A549 (cell line): ENCODE measurements at regions not wholly inside any gene's neighbourhood (a gene's known extent, or its start where the extent isn't known, plus 50 kb on each side); places are given as distances from the start of the nearest gene placed in this dataset.

Experiments
- ATAC-seq, 2 experiments: fragments of 200-7000 bp in 1 of 2; fragments of >200 bp in 1 of 2; cut with Nextera tagmentation in 1 of 2; cut with Tn5 transposase in 1 of 2; 3 replicates each; pipeline versions ENCODE4 v1.8.0 to v1.9.1; 2018 to 2020; ENCODE audit warnings: mild to moderate bottlenecking in 1 of 2, moderate library complexity in 1 of 2
- CTCF ChIA-PET: fragments of 300-600 bp; sonication (Branson Sonifier 250); formaldehyde crosslinking; extraction: SDS; loops from one replicate; lab custom pipeline; 2021; ENCODE audit warnings: antibody characterized with exemption, inconsistent platforms; lab: Yijun Ruan, JAX
- POLR2A ChIA-PET: fragments of 350-600 bp; formaldehyde crosslinking; extraction: SDS; loops from one replicate; lab custom pipeline; 2021; ENCODE audit warnings: antibody characterized with exemption, inconsistent platforms; lab: Yijun Ruan, JAX
- DNase-seq, 2 experiments: peaks; one replicate each; pipeline versions ENCODE4 v3.0.0 to v3.0.0-alpha.2; 2011 to 2016; ENCODE audit warnings: low read depth in 1 of 2, low spot score in 1 of 2
- FAIRE-seq: peaks from 2 replicates; lab custom pipeline; 2011; peaks lifted over from hg19 to GRCh38; lab: Jason Lieb, UNC
- H3K27ac ChIP-seq, 2 experiments: fragments of >200 bp; sonication (Bioruptor Twin); formaldehyde crosslinking; 3 replicates each; pipeline ENCODE4 v1.5.1; 2016 to 2017
- H3K4me1 ChIP-seq: fragments of >200 bp; sonication (Bioruptor Twin); formaldehyde crosslinking; 3 replicates; pipeline ENCODE4 v1.6.1; 2016
- H3K4me2 ChIP-seq: fragments of >200 bp; sonication (Bioruptor Twin); formaldehyde crosslinking; 3 replicates; pipeline ENCODE4 v1.6.1; 2016
- H3K4me3 ChIP-seq: fragments of >200 bp; sonication (Bioruptor Twin); formaldehyde crosslinking; 3 replicates; pipeline ENCODE4 v1.5.1; 2016
- H3K9me3 ChIP-seq: fragments of >200 bp; sonication (Bioruptor Twin); formaldehyde crosslinking; 3 replicates; pipeline ENCODE4 v1.6.1; 2016
- BCL3 ChIP-seq: fragments of >200 bp; sonication (Bioruptor Twin); formaldehyde crosslinking; IDR thresholded peaks from 3 replicates; pipeline ENCODE4 v1.6.1; 2016
- CBX2 ChIP-seq: fragments of 200-600 bp; sonication (generic); IDR thresholded peaks from 2 replicates; pipeline ENCODE4 v1.6.1; 2016; ENCODE audit warnings: low read depth, mild to moderate bottlenecking, borderline replicate concordance
- E2F6 ChIP-seq: IDR thresholded peaks from 2 replicates; pipeline ENCODE4 v1.6.1; 2012; ENCODE audit warnings: low read depth, borderline replicate concordance
- ELK1 ChIP-seq: fragments of 150-350 bp; IDR thresholded peaks from 2 replicates; pipeline ENCODE4 v1.6.1; 2014; ENCODE audit warnings: low read depth, mild to moderate bottlenecking, low read length
- FOSL2 ChIP-seq, 2 experiments: fragments of 450-650 bp in 1 of 2; fragments of >200 bp in 1 of 2; sonication (Bioruptor Twin) in 1 of 2; formaldehyde crosslinking; IDR thresholded peaks; 2 replicates each; pipeline versions ENCODE4 v1.5.0 to v1.6.1; 2016 to 2020; ENCODE audit warnings: mild to moderate bottlenecking in 1 of 2, moderate library complexity in 1 of 2
- FOXS1 ChIP-seq: fragments of 250-450 bp; sonication (Bioruptor Pico); IDR thresholded peaks from 2 replicates; pipeline ENCODE4 v1.5.0; 2020; ENCODE audit warnings: mild to moderate bottlenecking, moderate library complexity
- HDAC2 ChIP-seq: fragments of 200-600 bp; sonication (generic); IDR thresholded peaks from 2 replicates; pipeline ENCODE4 v1.6.1; 2016
- HEYL ChIP-seq: fragments of 250-450 bp; sonication (Bioruptor Pico); IDR thresholded peaks from 2 replicates; pipeline ENCODE4 v1.8.0; 2021; ENCODE audit warnings: mild to moderate bottlenecking, moderate library complexity
- HMGXB4 ChIP-seq: fragments of 250-450 bp; sonication (Bioruptor Pico); IDR thresholded peaks from 2 replicates; pipeline ENCODE4 v1.5.0; 2021; ENCODE audit warnings: mild to moderate bottlenecking, moderate library complexity, borderline replicate concordance
- HOXA7 ChIP-seq: fragments of 250-450 bp; sonication (Bioruptor Pico); IDR thresholded peaks from 2 replicates; pipeline ENCODE4 v1.5.0; 2020; ENCODE audit warnings: mild to moderate bottlenecking, moderate library complexity
- HOXB13 ChIP-seq: fragments of 250-450 bp; sonication (Bioruptor Pico); IDR thresholded peaks from 2 replicates; pipeline ENCODE4 v1.5.0; 2020; ENCODE audit warnings: low read depth, mild to moderate bottlenecking, moderate library complexity
- JUN ChIP-seq, 2 experiments: fragments of >200 bp; sonication (Bioruptor Twin); formaldehyde crosslinking; IDR thresholded peaks; 2 replicates in 1 of 2; 3 replicates in 1 of 2; pipeline ENCODE4 v1.6.1; 2016 to 2017
- KDM1A ChIP-seq: fragments of 200-600 bp; sonication (generic); IDR thresholded peaks from 2 replicates; pipeline ENCODE4 v1.6.1; 2016; ENCODE audit warnings: low read depth, mild to moderate bottlenecking
- MAZ ChIP-seq: fragments of 150-350 bp; IDR thresholded peaks from 2 replicates; pipeline ENCODE4 v1.6.1; 2014; ENCODE audit warnings: antibody characterized with exemption, low read depth, low read length, borderline replicate concordance
- MYC ChIP-seq: IDR thresholded peaks from 2 replicates; pipeline ENCODE4 v1.6.1; 2012; ENCODE audit warnings: mild to moderate bottlenecking, inconsistent platforms, low read length, improper control_type of control experiment, borderline replicate concordance
- RARB ChIP-seq: fragments of 250-450 bp; sonication (Bioruptor Pico); IDR thresholded peaks from 2 replicates; pipeline ENCODE4 v1.8.0; 2021; ENCODE audit warnings: mild to moderate bottlenecking, moderate library complexity
- REST ChIP-seq: fragments of 200-600 bp; sonication (generic); IDR thresholded peaks from 2 replicates; pipeline ENCODE4 v1.6.1; 2016; ENCODE audit warnings: antibody characterized with exemption, mild to moderate bottlenecking, moderate library complexity
- RNF2 ChIP-seq: fragments of 200-600 bp; sonication (generic); IDR thresholded peaks from 2 replicates; pipeline ENCODE4 v1.6.1; 2016; ENCODE audit warnings: low read depth, mild to moderate bottlenecking, antibody characterized with exemption, moderate library complexity, borderline replicate concordance
- SMC3 ChIP-seq: fragments of >200 bp; sonication (Bioruptor Twin); formaldehyde crosslinking; IDR thresholded peaks from 3 replicates; pipeline ENCODE4 v1.6.1; 2018; ENCODE audit warnings: inconsistent platforms
- TP53 ChIP-seq: fragments of 250-450 bp; sonication (Bioruptor Pico); IDR thresholded peaks from 2 replicates; pipeline ENCODE4 v1.5.0; 2021; ENCODE audit warnings: mild to moderate bottlenecking, moderate library complexity
- USF2 ChIP-seq: fragments of 450-650 bp; IDR thresholded peaks from 2 replicates; pipeline ENCODE4 v1.6.1; 2014; ENCODE audit warnings: antibody characterized with exemption
- ZC3H11A ChIP-seq: fragments of 450-650 bp; IDR thresholded peaks from 2 replicates; pipeline ENCODE4 v1.6.1; 2014; ENCODE audit warnings: antibody characterized with exemption, mild to moderate bottlenecking
- ZSCAN20 ChIP-seq: fragments of 250-450 bp; sonication (Bioruptor Pico); IDR thresholded peaks from 2 replicates; pipeline ENCODE4 v1.8.0; 2022; ENCODE audit warnings: mild to moderate bottlenecking, moderate library complexity
- WGBS: methylation state at CpG from one replicate; pipeline ENCODE4 v1.1.6; 2017; ENCODE audit errors: missing lambda C conversion rate; 5-methylcytosine and 5-hydroxymethylcytosine counted together

- H3K4me2 ChIP-seq = no peak overlapping the region
- no peaks in the 10 kb centered on the region for H3K4me1 ChIP-seq
- ChIA-PET POLR2A (no interaction called here), CTCF (no interaction called here)
- FAIRE-seq (no peak), ATAC-seq (no peak), DNase-seq (no peak)
- no peak overlapping the region for H3K4me3 ChIP-seq
- WGBS = 87% methylated on average over 4 of the region's 4 CpGs
- no peak overlapping the region for H3K27ac ChIP-seq
- H3K9me3 ChIP-seq = no peaks in the 10 kb centered on the region
- TF ChIP-seq HMGXB4 = no peak
- TF ChIP-seq HEYL (CRISPR knock-in tag) = no peak
- TF ChIP-seq SMC3 = no peak
Measured at GRCh38 chr20:56731476-56731875, 102.4 kb downstream of the TFAP2C start.

GRCh38 chr20:56733967-56734366, 104.9 kb downstream of the TFAP2C start:
- ATAC-seq (no peak), DNase-seq (no peak), FAIRE-seq (no peak)
- Histone ChIP-seq H3K4me2 (no peak overlapping the region), H3K27ac (no peak overlapping the region), H3K4me3 (no peak overlapping the region), H3K9me3 (no peaks in the 10 kb centered on the region)
- TF ChIP-seq FOSL2 (IDR thresholded peaks at IDR 0.05) = no peak
- TF ChIP-seq FOSL2 (CRISPR knock-in tag; IDR thresholded peaks at IDR 0.05) = no peak
- no peak for TF ChIP-seq HDAC2
- no peak for TF ChIP-seq ELK1
- TF ChIP-seq REST = no peak
- TF ChIP-seq E2F6 = no peak
- TF ChIP-seq KDM1A = no peak
- TF ChIP-seq RNF2 = no peak
- TF ChIP-seq ZSCAN20 = no peak
- no peak for TF ChIP-seq MAZ
- TF ChIP-seq RARB (CRISPR knock-in tag) = no peak
- TF ChIP-seq ZC3H11A = no peak
- TF ChIP-seq, all 56 proteins: peak for 0
- CTCF ChIA-PET = interaction anchor here (0.6 to 1.9 kb wide), 2 partner anchors 183 to 1939 kb away, joined by 3 to 5 read pairs; no protein-coding TSS in a partner anchor
- H3K4me1 ChIP-seq = no peaks in the 10 kb centered on the region
- POLR2A ChIA-PET = no interaction called here
- WGBS = 57% methylated on average over 6 of the region's 6 CpGs

- POLR2A ChIA-PET = no interaction called here
- Histone ChIP-seq H3K4me2 (no peak overlapping the region), H3K9me3 (no peaks in the 10 kb centered on the region), H3K4me3 (no peak overlapping the region), H3K27ac (no peak overlapping the region), H3K4me1 (no peaks in the 10 kb centered on the region)
- FAIRE-seq (no peak), ATAC-seq (no peak; a peak in 1 of 6 replicates), DNase-seq (no peak)
- 80% methylated on average over 12 of the region's 15 CpGs for WGBS
- TF ChIP-seq SMC3 = no peak
- TF ChIP-seq HOXB13 = no peak
- no peak for TF ChIP-seq USF2
- no peak for TF ChIP-seq TP53 (CRISPR knock-in tag)
- no peak for TF ChIP-seq FOSL2 (IDR thresholded peaks at IDR 0.05)
- TF ChIP-seq FOSL2 (CRISPR knock-in tag; IDR thresholded peaks at IDR 0.05) = no peak
- TF ChIP-seq MYC = no peak
- no peak for TF ChIP-seq BCL3
- TF ChIP-seq FOXS1 (CRISPR knock-in tag) = no peak
- TF ChIP-seq JUN (IDR thresholded peaks at IDR 0.05) = no peak
- no peak for TF ChIP-seq MAZ
- TF ChIP-seq HOXA7 (CRISPR knock-in tag) = no peak
- TF ChIP-seq CBX2 = no peak
- no peak for TF ChIP-seq RNF2
- CTCF ChIA-PET = interaction anchor here (1.9 kb wide), 1 partner anchor 184 kb away, joined by 5 read pairs; no protein-coding TSS in a partner anchor
Measured at GRCh38 chr20:56735084-56735642, 106.1 kb downstream of the TFAP2C start.
